Pancreas (tissue), 10 donors: ENCODE measurements at regions not wholly inside any gene's neighbourhood (a gene's known extent, or its start where the extent isn't known, plus 50 kb on each side); places are given as distances from the start of the nearest gene placed in this dataset.
"Not testable (repeated sequence)": the region's sequence is repeated elsewhere in the genome, so short reads cannot be mapped to it uniquely, and the experiment has no call there.

ENCODE experiments used
- ATAC-seq, 4 donors: fragments of 200-7000 bp; cut with Tn5 transposase; one replicate each; pipeline versions ENCODE4 v1.8.0 to v1.9.1; 2020; ENCODE audit warnings: mild to moderate bottlenecking in 4 of 4, moderate library complexity in 4 of 4
- DNase-seq, 6 donors: peaks; one replicate each; pipeline ENCODE4 v3.0.0-alpha.2; 2020
- FAIRE-seq: peaks from 2 replicates; lab custom pipeline; 2012; peaks lifted over from hg19 to GRCh38; lab: Jason Lieb, UNC
- H3K27ac ChIP-seq, 4 donors: fragments of 200-600 bp; sonication (generic); 1 replicate in 3 of 4; 2 replicates in 1 of 4; pipeline versions ENCODE4 v1.5.0 to v1.8.0; 2020
- H3K27me3 ChIP-seq, 4 donors: fragments of 200-600 bp; one replicate each; pipeline ENCODE4 v1.8.0; 2021
- H3K36me3 ChIP-seq, 3 donors: fragments of 200-600 bp; sonication (generic) in 1 of 3; one replicate each; pipeline versions ENCODE4 v1.5.0 to v1.8.0; 2020 to 2021
- H3K4me1 ChIP-seq, 3 donors: fragments of 200-600 bp; one replicate each; pipeline ENCODE4 v1.8.0; 2021
- H3K4me3 ChIP-seq, 4 donors: fragments of 200-600 bp; sonication (generic) in 2 of 4; one replicate each; pipeline versions ENCODE4 v1.5.0 to v1.8.0; 2020 to 2021
- H3K9me3 ChIP-seq, 4 donors: fragments of 200-600 bp; one replicate each; pipeline ENCODE4 v1.8.0; 2021
- CTCF ChIP-seq, 4 donors: fragments of 200-600 bp; sonication (generic) in 3 of 4; IDR thresholded peaks; one replicate each; pipeline versions ENCODE4 v1.5.0 to v1.8.0; 2021; ENCODE audit warnings: antibody characterized with exemption in 4 of 4
- WGBS, 2 donors: extraction: QIAGEN DNeasy Blood & Tissue Kit; methylation state at CpG; one replicate each; pipeline ENCODE4 v1.1.7; 2013; 5-methylcytosine and 5-hydroxymethylcytosine counted together
- intact Hi-C, 3 donors: fragments of 100-400 bp; cut with DNase I; formaldehyde crosslinking; loops; one replicate each; pipeline versions ENCODE4 v1.11.1 to v1.14.2; 2022
- donor health status: healthy with polysubstance abuse.
- donor health status: DM: no; HTN: no; CAD: no; lungs with moderate emphysema.
- donor health status: DM: no; HTN: no; CAD: no.
- donor health status: control.
- donor health status: control.
- donor health status: Bipolar disorder and iron deficiency.
- donor health status: DM: yes; HTN: yes; CAD: no.
- donor health status: DM: no; HTN: no; CAD: no.
- donor health status: DM: no; HTN: no; CAD: no.
- donor health status: DM: yes; HTN: yes; CAD: no.

DNA sequence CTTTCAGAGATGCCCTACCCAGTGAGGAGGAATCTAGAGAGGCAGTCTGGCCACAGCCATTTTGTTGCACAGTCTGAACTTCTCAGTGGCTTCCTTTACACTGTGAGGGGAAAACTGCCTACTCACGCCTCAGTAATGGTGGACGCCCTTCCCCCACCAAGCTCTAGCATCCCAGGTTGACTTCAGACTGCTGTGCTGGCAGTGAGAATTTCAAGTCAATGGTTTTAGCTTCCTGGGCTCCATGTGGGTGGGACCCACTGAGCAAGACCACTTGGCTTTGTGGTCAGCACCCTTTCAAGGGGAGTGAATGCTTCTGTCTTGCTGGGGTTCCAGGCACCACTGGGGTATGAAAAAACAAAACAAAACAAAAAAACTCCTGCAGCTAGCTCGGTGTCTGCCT lies 663.2 kb upstream of the ZNF385D start:
- FAIRE-seq = no peak
- TF ChIP-seq CTCF (IDR thresholded peaks at IDR 0.05) = no peak
- H3K36me3 ChIP-seq = no peaks in the 10 kb centered on the region
- H3K4me3 ChIP-seq = no peak overlapping the region
- no peaks in the 10 kb centered on the region for H3K9me3 ChIP-seq
- H3K4me1 ChIP-seq = no peaks in the 10 kb centered on the region
- H3K27me3 ChIP-seq = no peaks in the 10 kb centered on the region
- 57 to 72% methylated on average over 3 of the region's 3 CpGs for WGBS, 2 donors
- intact Hi-C loops = no loop called here
- peak in 1 of 6 donors; percentile 9 for DNase-seq
- no peak overlapping the region for H3K27ac ChIP-seq
- ATAC-seq = no peak

DNA sequence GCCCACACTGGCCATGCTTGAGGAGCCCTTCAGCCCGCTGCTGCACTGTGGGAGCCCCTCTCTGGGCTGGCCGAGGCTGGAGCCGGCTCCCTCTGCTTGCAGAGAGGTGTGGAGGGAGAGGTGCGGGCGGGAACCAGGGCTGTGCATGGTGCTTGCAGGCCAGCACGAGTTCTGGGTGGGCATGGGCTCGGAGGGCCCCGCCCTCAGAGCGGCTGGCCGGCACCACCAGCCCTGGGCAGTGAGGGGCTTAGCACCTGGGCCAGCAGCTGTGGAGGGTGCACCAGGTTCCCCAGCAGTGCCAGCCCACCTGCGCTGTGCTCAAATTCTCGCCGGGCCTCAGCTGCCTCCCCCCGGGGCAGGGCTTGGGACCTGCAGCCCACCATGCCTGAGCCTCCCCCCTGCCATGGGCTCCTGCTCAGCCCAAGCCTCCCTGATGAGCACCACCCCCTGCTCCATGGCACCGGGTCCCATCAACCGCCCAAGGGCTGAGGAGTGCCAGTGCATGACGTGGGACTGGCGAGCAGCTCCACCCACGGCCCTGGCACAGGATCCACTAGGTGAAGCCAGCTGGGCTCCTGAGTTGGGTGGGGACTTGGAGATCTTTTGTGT lies 665.9 kb upstream of the ZNF385D start:
- H3K4me1 ChIP-seq, intact Hi-C loops, ATAC-seq, H3K9me3 ChIP-seq, H3K27ac ChIP-seq, H3K4me3 ChIP-seq, H3K27me3 ChIP-seq, H3K36me3 ChIP-seq, FAIRE-seq: not testable (repeated sequence)
- peak in 1 of 6 donors; percentile 60 for DNase-seq
- 75 to 88% methylated on average over 18 to 19 of the region's 19 CpGs for WGBS, 2 donors

DNA sequence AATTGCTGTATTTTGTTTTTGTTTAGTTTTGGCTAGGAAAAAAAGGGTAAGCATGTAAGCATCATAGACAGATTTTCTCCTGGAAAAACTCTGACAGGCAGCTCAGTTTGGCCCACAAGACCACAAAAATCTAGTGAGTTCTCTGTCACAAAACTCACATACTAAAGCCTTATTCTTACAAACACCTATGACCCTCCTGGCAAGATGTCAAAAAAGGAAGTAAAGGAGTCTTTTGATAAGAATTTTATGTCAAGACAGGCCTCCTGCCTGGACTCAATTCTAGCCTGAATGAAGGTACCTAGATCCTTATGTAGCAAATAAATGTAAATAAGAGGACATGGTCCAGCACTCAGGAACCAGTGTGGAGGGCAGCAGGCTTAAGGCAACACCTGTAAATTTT lies 668.3 kb upstream of the ZNF385D start:
- intact Hi-C loops = no loop called here
- Histone ChIP-seq H3K27me3 (no peaks in the 10 kb centered on the region), H3K9me3 (no peaks in the 10 kb centered on the region), H3K36me3 (no peaks in the 10 kb centered on the region), H3K4me3 (no peak overlapping the region), H3K27ac (no peak overlapping the region), H3K4me1 (no peaks in the 10 kb centered on the region)
- ATAC-seq = no peak
- FAIRE-seq = no peak
- no peak for TF ChIP-seq CTCF (IDR thresholded peaks at IDR 0.05)
- no peak for DNase-seq

GRCh38 chr3:22421589-22421988 lies 670.6 kb upstream of the ZNF385D start:
- no peak for TF ChIP-seq CTCF (IDR thresholded peaks at IDR 0.05)
- Histone ChIP-seq H3K27me3 (no peaks in the 10 kb centered on the region), H3K9me3 (no peaks in the 10 kb centered on the region), H3K36me3 (no peaks in the 10 kb centered on the region), H3K27ac (no peak overlapping the region), H3K4me1 (no peaks in the 10 kb centered on the region), H3K4me3 (no peak overlapping the region)
- DNase-seq = no peak
- FAIRE-seq = no peak
- intact Hi-C loops = no loop called here
- no peak for ATAC-seq
- 56 to 61% methylated on average over 4 of the region's 4 CpGs for WGBS, 2 donors

GRCh38 chr3:22431334-22431733 lies 680.3 kb upstream of the ZNF385D start:
- no peak overlapping the region for H3K27ac ChIP-seq
- WGBS, 2 donors = 74 to 93% methylated on average over 1 of the region's 1 CpG
- H3K36me3 ChIP-seq = no peaks in the 10 kb centered on the region
- no peaks in the 10 kb centered on the region for H3K4me1 ChIP-seq
- ATAC-seq (no peak), FAIRE-seq (no peak), DNase-seq (no peak)
- no peaks in the 10 kb centered on the region for H3K27me3 ChIP-seq
- H3K9me3 ChIP-seq = no peaks in the 10 kb centered on the region
- H3K4me3 ChIP-seq = no peak overlapping the region
- TF ChIP-seq CTCF (IDR thresholded peaks at IDR 0.05) = no peak
- intact Hi-C loops = no loop called here
